Dendritic cell treated with granulocyte-macrophage colony-stimulating factor and Interleukin-4, amounts not matched to agents 40 ng/mL and 50 ng/mL, for 4 days (primary cell): ENCODE measurements at regions not wholly inside any gene's neighbourhood (a gene's known extent, or its start where the extent isn't known, plus 50 kb on each side); places are given as distances from the start of the nearest gene placed in this dataset.
"Not testable (repeated sequence)": the region's sequence is repeated elsewhere in the genome, so short reads cannot be mapped to it uniquely, and the experiment has no call there.

Experiments used
- H3K27ac Mint-ChIP-seq: one replicate; pipeline ENCODE4 v1.8.0; 2022; ENCODE audit warnings: mild to moderate bottlenecking, mixed read lengths
- H3K27me3 Mint-ChIP-seq: one replicate; pipeline ENCODE4 v1.8.0; 2022; ENCODE audit warnings: mild to moderate bottlenecking, mixed read lengths
- H3K36me3 Mint-ChIP-seq: one replicate; pipeline ENCODE4 v1.8.0; 2022; ENCODE audit warnings: low read depth, mixed read lengths
- H3K4me1 Mint-ChIP-seq: one replicate; pipeline ENCODE4 v1.8.0; 2022; ENCODE audit warnings: low read depth, mixed read lengths
- H3K4me3 Mint-ChIP-seq: one replicate; pipeline ENCODE4 v1.8.0; 2022; ENCODE audit warnings: mild to moderate bottlenecking, moderate library complexity, mixed read lengths
- H3K9me3 Mint-ChIP-seq: one replicate; pipeline ENCODE4 v1.8.0; 2022; ENCODE audit warnings: mixed read lengths
- intact Hi-C: fragments of 100-400 bp; cut with micrococcal nuclease; formaldehyde crosslinking; loops from one replicate; pipeline ENCODE4 v1.15.0; 2022

DNA sequence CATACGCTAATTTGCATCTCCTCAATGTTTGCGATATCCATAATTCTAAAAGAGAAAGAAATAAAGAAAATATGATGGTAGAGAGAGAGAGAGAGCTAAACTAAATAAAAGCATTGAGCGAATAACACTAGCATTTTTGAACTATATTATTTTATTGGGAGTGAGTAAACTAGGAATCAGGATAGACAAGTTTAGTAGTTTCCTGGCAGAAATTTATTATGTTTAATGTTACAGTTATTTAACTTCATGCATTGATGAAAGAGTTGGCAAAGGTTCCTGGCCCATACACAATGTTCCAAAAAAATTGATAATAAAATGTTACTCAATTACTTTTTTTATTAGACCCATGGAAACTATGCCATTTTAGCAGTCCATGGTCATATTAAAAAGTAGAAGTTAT, 1708.2 kb upstream of the CDH6 start:
- H3K4me1 Mint-ChIP-seq: no peaks in the 10 kb centered on the region
- no peak overlapping the region for H3K4me3 Mint-ChIP-seq
- intact Hi-C loops: no loop called here

DNA sequence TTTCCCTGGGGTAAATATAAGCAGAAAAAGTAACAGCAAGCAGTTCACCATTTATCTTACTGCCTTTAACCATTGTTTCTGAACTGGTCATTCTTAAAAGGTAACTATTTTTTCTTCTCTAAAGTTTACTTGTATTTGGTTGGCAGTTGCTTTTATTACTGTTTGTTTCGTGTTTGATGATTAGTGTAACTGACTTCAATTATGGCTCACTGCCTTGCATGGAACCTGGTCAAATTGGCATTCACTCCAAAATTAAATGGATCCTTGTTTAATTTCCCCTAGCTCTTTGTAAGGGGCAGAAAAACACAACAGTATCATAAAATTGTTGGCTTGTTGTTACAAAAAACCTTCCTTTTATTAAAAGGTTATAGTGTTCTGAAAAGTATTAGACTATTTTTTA, 1723.9 kb upstream of the CDH6 start:
- intact Hi-C loops: no loop called here
- Mint-ChIP-seq H3K9me3 (peaks cover 38% of the 10 kb centered on the region), H3K36me3 (no peaks in the 10 kb centered on the region), H3K4me1 (no peaks in the 10 kb centered on the region), H3K27ac (no peak overlapping the region), H3K27me3 (no peaks in the 10 kb centered on the region), H3K4me3 (no peak overlapping the region)

More for the DNA sequence above, 1708.2 kb upstream of the CDH6 start:
- H3K27me3 Mint-ChIP-seq: no peaks in the 10 kb centered on the region
- no peaks in the 10 kb centered on the region for H3K36me3 Mint-ChIP-seq
- peaks cover 42% of the 10 kb centered on the region for H3K9me3 Mint-ChIP-seq
- no peak overlapping the region for H3K27ac Mint-ChIP-seq

- no peaks in the 10 kb centered on the region for H3K36me3 Mint-ChIP-seq
- peaks cover 14% of the 10 kb centered on the region for H3K9me3 Mint-ChIP-seq
- no peak overlapping the region for H3K27ac Mint-ChIP-seq
- H3K27me3 Mint-ChIP-seq: no peaks in the 10 kb centered on the region
- H3K4me1 Mint-ChIP-seq: no peaks in the 10 kb centered on the region
- H3K4me3 Mint-ChIP-seq: no peak overlapping the region
- intact Hi-C loops: no loop called here
Measured at GRCh38 chr5:29462241-29462640, 1731.2 kb upstream of the CDH6 start.

- no peaks in the 10 kb centered on the region for H3K36me3 Mint-ChIP-seq
- H3K9me3 Mint-ChIP-seq: peaks cover 2% of the 10 kb centered on the region
- H3K4me3 Mint-ChIP-seq: no peak overlapping the region
- no peaks in the 10 kb centered on the region for H3K4me1 Mint-ChIP-seq
- intact Hi-C loops: no loop called here
- H3K27me3 Mint-ChIP-seq: no peaks in the 10 kb centered on the region
- no peak overlapping the region for H3K27ac Mint-ChIP-seq
Measured at GRCh38 chr5:29460971-29461559, 1732.4 kb upstream of the CDH6 start.

- peaks cover 12% of the 10 kb centered on the region for H3K9me3 Mint-ChIP-seq
- H3K36me3 Mint-ChIP-seq: not testable (repeated sequence)
Measured at GRCh38 chr5:29451004-29451403, 1742.5 kb upstream of the CDH6 start.

DNA sequence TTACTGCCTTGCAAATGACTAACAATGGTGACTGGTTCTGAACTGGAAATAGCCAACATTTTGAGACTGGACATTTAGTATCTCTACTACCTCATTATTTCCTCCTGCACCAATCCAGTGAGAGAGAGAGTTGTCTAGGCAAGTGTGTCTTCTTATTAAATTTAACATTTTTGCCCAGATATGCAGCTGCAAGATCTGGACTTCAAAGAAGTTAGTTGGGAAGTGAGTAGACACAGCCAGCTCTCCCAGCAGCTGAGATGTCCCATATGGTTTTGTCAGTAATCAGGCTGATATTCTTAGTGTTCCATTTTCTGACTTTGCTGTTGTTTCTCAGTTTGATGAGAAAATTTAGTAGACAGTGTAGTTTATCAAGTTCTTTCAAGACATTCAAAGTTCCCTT, 1778.8 kb upstream of the CDH6 start:
- H3K27ac Mint-ChIP-seq: no peak overlapping the region
- no peak overlapping the region for H3K4me3 Mint-ChIP-seq
- H3K4me1 Mint-ChIP-seq: no peaks in the 10 kb centered on the region
- intact Hi-C loops: no loop called here
- H3K9me3 Mint-ChIP-seq: no peaks in the 10 kb centered on the region
- no peaks in the 10 kb centered on the region for H3K27me3 Mint-ChIP-seq
- no peaks in the 10 kb centered on the region for H3K36me3 Mint-ChIP-seq

More at GRCh38 chr5:29451004-29451403, 1742.5 kb upstream of the CDH6 start:
- H3K27me3 Mint-ChIP-seq, H3K4me3 Mint-ChIP-seq, H3K4me1 Mint-ChIP-seq, H3K27ac Mint-ChIP-seq, intact Hi-C loops: not testable (repeated sequence)

GRCh38 chr5:29412979-29413378, 1780.5 kb upstream of the CDH6 start:
- Mint-ChIP-seq H3K9me3 (no peaks in the 10 kb centered on the region), H3K4me3 (no peak overlapping the region), H3K27me3 (no peaks in the 10 kb centered on the region), H3K4me1 (no peaks in the 10 kb centered on the region), H3K27ac (no peak overlapping the region), H3K36me3 (no peaks in the 10 kb centered on the region)
- intact Hi-C loops: no loop called here

DNA sequence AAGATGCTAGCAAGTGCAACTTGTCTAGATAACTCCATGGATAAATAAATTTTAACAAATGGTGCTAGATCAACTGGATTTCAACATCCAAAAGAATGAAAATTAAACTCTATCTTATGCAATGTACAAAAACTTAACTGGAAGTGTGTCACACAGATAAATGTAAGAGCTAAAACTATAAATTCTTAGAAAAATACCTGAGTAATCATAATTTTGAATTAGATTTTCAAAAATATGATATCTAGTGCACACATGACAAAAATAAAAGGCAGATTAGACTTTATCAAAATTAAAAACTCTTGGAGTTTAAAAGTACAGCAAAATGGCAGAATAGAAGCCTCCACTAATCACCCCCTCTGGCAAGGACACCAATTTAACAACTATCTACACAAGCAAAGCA, 1791.2 kb upstream of the CDH6 start:
- intact Hi-C loops: no loop called here
- no peaks in the 10 kb centered on the region for H3K36me3 Mint-ChIP-seq
- no peaks in the 10 kb centered on the region for H3K27me3 Mint-ChIP-seq
- peaks cover 59% of the 10 kb centered on the region for H3K9me3 Mint-ChIP-seq
- H3K27ac Mint-ChIP-seq: no peak overlapping the region
- H3K4me1 Mint-ChIP-seq: no peaks in the 10 kb centered on the region
- no peak overlapping the region for H3K4me3 Mint-ChIP-seq

GRCh38 chr5:29389993-29390392, 1803.5 kb upstream of the CDH6 start:
- intact Hi-C loops: no loop called here
- no peaks in the 10 kb centered on the region for H3K4me1 Mint-ChIP-seq
- no peaks in the 10 kb centered on the region for H3K36me3 Mint-ChIP-seq

DNA sequence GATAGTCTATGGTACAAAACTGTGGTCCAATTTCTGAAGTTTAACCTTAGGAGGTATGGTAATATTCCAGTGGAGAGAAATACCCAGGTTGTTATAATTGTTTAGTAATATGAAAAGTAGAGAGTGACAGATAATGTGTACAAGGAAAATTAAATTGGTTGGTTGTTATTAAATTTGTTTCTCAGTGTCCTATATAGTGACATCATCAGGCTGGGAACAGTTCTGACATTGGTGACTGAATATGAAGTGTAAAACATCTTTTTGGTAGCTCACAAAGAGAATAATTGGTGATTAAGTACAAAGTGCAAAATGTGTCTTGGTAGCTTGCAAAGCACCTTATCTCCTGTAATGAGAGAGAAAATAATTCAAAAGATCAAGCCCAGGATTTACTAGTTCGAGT, 1806.1 kb upstream of the CDH6 start:
- Mint-ChIP-seq H3K27ac (no peak overlapping the region), H3K36me3 (no peaks in the 10 kb centered on the region), H3K4me1 (no peaks in the 10 kb centered on the region), H3K27me3 (no peaks in the 10 kb centered on the region), H3K4me3 (no peak overlapping the region), H3K9me3 (peaks cover 45% of the 10 kb centered on the region)
- intact Hi-C loops: no loop called here

More at GRCh38 chr5:29389993-29390392, 1803.5 kb upstream of the CDH6 start:
- Mint-ChIP-seq H3K9me3 (peaks cover 21% of the 10 kb centered on the region), H3K4me3 (no peak overlapping the region), H3K27me3 (no peaks in the 10 kb centered on the region), H3K27ac (no peak overlapping the region)

- intact Hi-C loops: no loop called here
- Mint-ChIP-seq H3K9me3 (peaks cover 41% of the 10 kb centered on the region), H3K27ac (no peak overlapping the region), H3K4me3 (no peak overlapping the region), H3K4me1 (no peaks in the 10 kb centered on the region), H3K27me3 (no peaks in the 10 kb centered on the region), H3K36me3 (no peaks in the 10 kb centered on the region)
Measured at GRCh38 chr5:29382780-29383179, 1810.7 kb upstream of the CDH6 start.

- Mint-ChIP-seq H3K36me3 (no peaks in the 10 kb centered on the region), H3K27me3 (no peaks in the 10 kb centered on the region), H3K4me3 (no peak overlapping the region), H3K27ac (no peak overlapping the region), H3K4me1 (no peaks in the 10 kb centered on the region), H3K9me3 (peaks cover 41% of the 10 kb centered on the region)
- intact Hi-C loops: no loop called here
Measured at GRCh38 chr5:29380029-29380428, 1813.5 kb upstream of the CDH6 start.

DNA sequence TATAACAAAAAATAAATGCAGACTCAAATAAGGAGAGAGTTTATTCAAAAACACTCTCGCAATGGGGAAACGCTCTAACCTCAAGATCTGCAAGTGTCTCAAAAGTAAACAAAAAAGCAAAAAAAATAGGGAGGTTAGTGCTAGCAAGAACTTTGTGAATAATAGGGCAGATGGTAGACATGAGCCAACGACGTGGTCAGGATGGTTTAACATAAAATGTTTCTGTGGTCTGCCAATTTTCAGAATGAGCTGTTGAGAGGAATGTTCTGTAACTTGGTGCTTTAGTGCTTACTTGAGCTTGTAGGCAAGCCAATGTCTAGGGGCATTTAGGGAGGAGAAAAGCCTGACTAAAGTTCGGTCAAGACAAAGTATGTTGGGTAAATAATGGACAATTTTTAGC, 1813.9 kb upstream of the CDH6 start:
- Mint-ChIP-seq H3K4me3 (no peak overlapping the region), H3K4me1 (no peaks in the 10 kb centered on the region), H3K27ac (no peak overlapping the region), H3K36me3 (no peaks in the 10 kb centered on the region), H3K9me3 (peaks cover 37% of the 10 kb centered on the region), H3K27me3 (no peaks in the 10 kb centered on the region)
- intact Hi-C loops: no loop called here

- Mint-ChIP-seq H3K4me1 (no peaks in the 10 kb centered on the region), H3K36me3 (no peaks in the 10 kb centered on the region)
- intact Hi-C loops: no loop called here
Measured at GRCh38 chr5:29378104-29378503, 1815.4 kb upstream of the CDH6 start.

GRCh38 chr5:29370248-29370647, 1823.2 kb upstream of the CDH6 start:
- Mint-ChIP-seq H3K9me3 (peaks cover 49% of the 10 kb centered on the region), H3K4me1 (no peaks in the 10 kb centered on the region), H3K27ac (no peak overlapping the region), H3K4me3 (no peak overlapping the region), H3K36me3 (no peaks in the 10 kb centered on the region), H3K27me3 (no peaks in the 10 kb centered on the region)
- intact Hi-C loops: no loop called here

More at GRCh38 chr5:29378104-29378503, 1815.4 kb upstream of the CDH6 start:
- Mint-ChIP-seq H3K27me3 (no peaks in the 10 kb centered on the region), H3K4me3 (no peak overlapping the region), H3K27ac (no peak overlapping the region), H3K9me3 (peaks cover 22% of the 10 kb centered on the region)
